Gastrocnemius medialis (tissue), 4 donors: ENCODE measurements at regions not wholly inside any gene's neighbourhood (a gene's known extent, or its start where the extent isn't known, plus 50 kb on each side); places are given as distances from the start of the nearest gene placed in this dataset.
"Not testable (repeated sequence)": the region's sequence is repeated elsewhere in the genome, so short reads cannot be mapped to it uniquely, and the experiment has no call there.

Experiments used
- CTCF ChIP-seq, 5 experiments: fragments of 450-650 bp in 3 of 5; fragments of 200-600 bp in 2 of 5; sonication (generic) in 2 of 5; IDR thresholded peaks in 4 of 5; conservative IDR thresholded peaks in 1 of 5; 1 replicate in 4 of 5; 2 replicates in 1 of 5; pipeline ENCODE4 v1.5.1; 2016 to 2019; ENCODE audit warnings: antibody characterized with exemption in 5 of 5, mild to moderate bottlenecking in 3 of 5, moderate library complexity in 3 of 5
- POLR2A ChIP-seq, 2 donors: fragments of 450-650 bp; IDR thresholded peaks; one replicate each; pipeline ENCODE4 v1.6.1; 2017; ENCODE audit warnings: antibody characterized with exemption in 2 of 2, mild to moderate bottlenecking in 2 of 2, moderate library complexity in 2 of 2

GRCh38 chr14:105623178-105623577 lies 96.8 kb downstream of the TMEM121 start:
- not testable (repeated sequence) for TF ChIP-seq CTCF (IDR thresholded peaks at IDR 0.05 in 4 of 5, conservative IDR thresholded peaks at IDR 0.05 in 1 of 5); POLR2A (IDR thresholded peaks at IDR 0.05)
